ENCODE measurements at regions not wholly inside any gene's neighbourhood (a gene's known extent, or its start where the extent isn't known, plus 50 kb on each side); places are given as distances from the start of the nearest gene placed in this dataset.

GRCh38 chr13:84646957-84647356, 764.7 kb upstream of the SLITRK1 start:
- intact Hi-C loops (cut with DNase I), result no loop called here
- Histone ChIP-seq H3K27ac (no peak overlapping the region), H3K36me3 (no peaks in the 10 kb centered on the region), H3K27me3 (no peaks in the 10 kb centered on the region), H3K4me3 (no peak overlapping the region), H3K4me1 (peaks cover 0 to 5% (median 0%) of the 10 kb centered on the region in 3 donors), H3K9me3 (no peaks in the 10 kb centered on the region)
- no peak for DNase-seq
- WGBS, 2 donors, result 67 to 83% methylated on average over 3 of the region's 3 CpGs
- TF ChIP-seq POLR2A (IDR thresholded peaks at IDR 0.05) (no peak), CTCF (IDR thresholded peaks at IDR 0.05) (no peak)

GRCh38 chr13:84645196-84646012, 763.1 kb upstream of the SLITRK1 start:
- DNase-seq, result no peak
- H3K27ac ChIP-seq, result no peak overlapping the region
- H3K4me1 ChIP-seq, result peaks cover 0 to 5% (median 0%) of the 10 kb centered on the region in 3 donors
- peaks cover 0 to 3% (median 0%) of the 10 kb centered on the region in 3 donors for H3K9me3 ChIP-seq
- H3K4me3 ChIP-seq, result no peak overlapping the region
- WGBS, 2 donors, result 21 to 23% methylated on average over 4 of the region's 4 CpGs
- no peak for TF ChIP-seq POLR2A (IDR thresholded peaks at IDR 0.05)
- TF ChIP-seq CTCF (IDR thresholded peaks at IDR 0.05), result no peak
- intact Hi-C loops (cut with DNase I), result no loop called here
- no peaks in the 10 kb centered on the region for H3K27me3 ChIP-seq
- no peaks in the 10 kb centered on the region for H3K36me3 ChIP-seq

- H3K27me3 ChIP-seq, result no peaks in the 10 kb centered on the region
- TF ChIP-seq CTCF (IDR thresholded peaks at IDR 0.05) (no peak), POLR2A (IDR thresholded peaks at IDR 0.05) (no peak)
- DNase-seq, result no peak
- H3K36me3 ChIP-seq, result no peaks in the 10 kb centered on the region
- intact Hi-C loops (cut with DNase I), result no loop called here
- peaks cover 0 to 5% (median 0%) of the 10 kb centered on the region in 3 donors for H3K4me1 ChIP-seq
- peaks cover 0 to 4% (median 0%) of the 10 kb centered on the region in 3 donors for H3K9me3 ChIP-seq
- H3K27ac ChIP-seq, result no peak overlapping the region
- 83 to 88% methylated on average over 1 of the region's 1 CpG for WGBS, 2 donors
- no peak overlapping the region for H3K4me3 ChIP-seq
Observed at GRCh38 chr13:84641491-84641890, 759.2 kb upstream of the SLITRK1 start.

GRCh38 chr13:84640691-84641090, 758.4 kb upstream of the SLITRK1 start:
- peaks cover 0 to 4% (median 0%) of the 10 kb centered on the region in 3 donors for H3K9me3 ChIP-seq
- WGBS, 2 donors, result 94 to 96% methylated on average over 1 of the region's 1 CpG
- no peaks in the 10 kb centered on the region for H3K36me3 ChIP-seq
- intact Hi-C loops (cut with DNase I), result no loop called here
- DNase-seq, result no peak
- peaks cover 0 to 5% (median 0%) of the 10 kb centered on the region in 3 donors for H3K4me1 ChIP-seq
- H3K27ac ChIP-seq, result no peak overlapping the region
- no peaks in the 10 kb centered on the region for H3K27me3 ChIP-seq
- no peak overlapping the region for H3K4me3 ChIP-seq
- TF ChIP-seq POLR2A (IDR thresholded peaks at IDR 0.05) (no peak), CTCF (IDR thresholded peaks at IDR 0.05) (no peak)

- 90 to 96% methylated on average over 3 of the region's 3 CpGs for WGBS, 2 donors
- TF ChIP-seq POLR2A (IDR thresholded peaks at IDR 0.05) (no peak), CTCF (IDR thresholded peaks at IDR 0.05) (no peak)
- Histone ChIP-seq H3K4me1 (no peaks in the 10 kb centered on the region), H3K36me3 (no peaks in the 10 kb centered on the region), H3K27ac (no peak overlapping the region), H3K27me3 (no peaks in the 10 kb centered on the region), H3K9me3 (no peaks in the 10 kb centered on the region), H3K4me3 (no peak overlapping the region)
- DNase-seq, result no peak
- intact Hi-C loops (cut with DNase I), result no loop called here
Observed at GRCh38 chr13:84630476-84630875, 748.2 kb upstream of the SLITRK1 start.

All from esophagus squamous epithelium (tissue), 5 donors.